ENCODE measurements at regions not wholly inside any gene's neighbourhood (a gene's known extent, or its start where the extent isn't known, plus 50 kb on each side); places are given as distances from the start of the nearest gene placed in this dataset.

DNA sequence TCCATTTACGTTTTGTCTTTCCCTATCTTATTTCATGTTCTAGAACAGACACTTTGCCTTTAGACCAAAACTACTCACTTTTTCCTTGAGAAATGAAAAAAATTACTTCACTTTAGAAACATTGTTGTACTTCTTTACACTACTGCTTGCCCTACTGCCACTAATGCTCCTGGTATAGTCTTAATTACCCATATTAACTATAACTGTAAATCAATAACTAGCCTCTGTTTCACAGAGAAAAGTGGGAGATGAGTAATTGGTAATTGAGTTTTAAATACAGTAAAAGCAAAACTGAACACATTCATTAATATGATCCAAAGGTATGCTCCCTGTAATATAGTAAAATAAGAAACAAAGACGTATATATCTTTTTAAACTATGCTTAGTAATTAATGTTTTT is 111.1 kb upstream of the JADE1 start:
- no peak for DNase-seq
- H3K4me1 ChIP-seq (ENCODE audit: control insufficient read depth in 2 of 3, insufficient read depth in 2 of 3, low read depth in 1 of 3, low read length in 3 of 3), result peaks cover 0 to 3% (median 0%) of the 10 kb centered on the region in 3 donors
- H3K9me3 ChIP-seq (ENCODE audit: control insufficient read depth in 2 of 3, insufficient read depth in 1 of 3, low read length in 3 of 3), result no peaks in the 10 kb centered on the region
- H3K36me3 ChIP-seq (ENCODE audit: control insufficient read depth in 2 of 3, insufficient read depth in 3 of 3, low read length in 3 of 3), result no peaks in the 10 kb centered on the region
- H3K27me3 ChIP-seq (ENCODE audit: control insufficient read depth, insufficient read depth, low read length), result no peaks in the 10 kb centered on the region
- TF ChIP-seq, protein P1, sequence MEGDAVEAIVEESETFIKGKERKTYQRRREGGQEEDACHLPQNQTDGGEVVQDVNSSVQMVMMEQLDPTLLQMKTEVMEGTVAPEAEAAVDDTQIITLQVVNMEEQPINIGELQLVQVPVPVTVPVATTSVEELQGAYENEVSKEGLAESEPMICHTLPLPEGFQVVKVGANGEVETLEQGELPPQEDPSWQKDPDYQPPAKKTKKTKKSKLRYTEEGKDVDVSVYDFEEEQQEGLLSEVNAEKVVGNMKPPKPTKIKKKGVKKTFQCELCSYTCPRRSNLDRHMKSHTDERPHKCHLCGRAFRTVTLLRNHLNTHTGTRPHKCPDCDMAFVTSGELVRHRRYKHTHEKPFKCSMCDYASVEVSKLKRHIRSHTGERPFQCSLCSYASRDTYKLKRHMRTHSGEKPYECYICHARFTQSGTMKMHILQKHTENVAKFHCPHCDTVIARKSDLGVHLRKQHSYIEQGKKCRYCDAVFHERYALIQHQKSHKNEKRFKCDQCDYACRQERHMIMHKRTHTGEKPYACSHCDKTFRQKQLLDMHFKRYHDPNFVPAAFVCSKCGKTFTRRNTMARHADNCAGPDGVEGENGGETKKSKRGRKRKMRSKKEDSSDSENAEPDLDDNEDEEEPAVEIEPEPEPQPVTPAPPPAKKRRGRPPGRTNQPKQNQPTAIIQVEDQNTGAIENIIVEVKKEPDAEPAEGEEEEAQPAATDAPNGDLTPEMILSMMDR (IDR thresholded peaks at IDR 0.05; ENCODE audit: borderline replicate concordance, extremely low read depth, insufficient read depth), result no peak
- no peak overlapping the region for H3K4me3 ChIP-seq (ENCODE audit: low read length in 3 of 3)
- intact Hi-C loops (cut with DNase I), result no loop called here
- no peak for FAIRE-seq
- H3K27ac ChIP-seq (ENCODE audit: low read depth in 2 of 2, low read length in 2 of 2), result no peak overlapping the region
- no peak overlapping the region for H3K9ac ChIP-seq (ENCODE audit: low read length in 3 of 3)

- DNase-seq (no peak), FAIRE-seq (no peak)
- no peaks in the 10 kb centered on the region for H3K27me3 ChIP-seq (ENCODE audit: control insufficient read depth, insufficient read depth, low read length)
- H3K9ac ChIP-seq (ENCODE audit: low read length in 3 of 3), result no peak overlapping the region
- H3K27ac ChIP-seq (ENCODE audit: low read depth in 2 of 2, low read length in 2 of 2), result no peak overlapping the region
- TF ChIP-seq, protein P1 (IDR thresholded peaks at IDR 0.05; ENCODE audit: borderline replicate concordance, extremely low read depth, insufficient read depth), result no peak
- H3K4me1 ChIP-seq (ENCODE audit: control insufficient read depth in 2 of 3, insufficient read depth in 2 of 3, low read depth in 1 of 3, low read length in 3 of 3), result peaks cover 0 to 3% (median 0%) of the 10 kb centered on the region in 3 donors
- intact Hi-C loops (cut with DNase I), result no loop called here
- no peaks in the 10 kb centered on the region for H3K36me3 ChIP-seq (ENCODE audit: control insufficient read depth in 2 of 3, insufficient read depth in 3 of 3, low read length in 3 of 3)
- no peak overlapping the region for H3K4me3 ChIP-seq (ENCODE audit: low read length in 3 of 3)
- H3K9me3 ChIP-seq (ENCODE audit: control insufficient read depth in 2 of 3, insufficient read depth in 1 of 3, low read length in 3 of 3), result no peaks in the 10 kb centered on the region
These were observed 112.2 kb upstream of the JADE1 start for GRCh38 chr4:128697323-128697722.

DNA sequence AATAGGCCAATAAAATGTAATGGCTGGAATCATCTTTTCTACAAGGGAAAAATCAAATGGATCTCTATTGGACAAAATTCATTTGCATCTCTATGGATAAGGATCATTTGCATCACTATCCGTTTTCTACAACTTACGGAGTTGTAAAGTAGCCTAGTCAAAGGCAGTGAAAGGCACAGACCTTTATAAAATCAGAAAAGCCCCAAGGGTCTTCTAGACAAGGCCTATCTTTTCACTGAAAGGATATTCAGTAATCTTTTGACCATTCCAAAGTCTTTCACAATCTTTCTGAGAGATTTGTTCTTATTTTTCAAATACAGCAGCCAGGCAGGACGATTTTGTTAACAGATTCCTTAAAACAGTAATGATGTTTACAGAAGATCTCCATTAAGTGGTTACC is 119.5 kb upstream of the JADE1 start:
- intact Hi-C loops (cut with DNase I), result no loop called here
- FAIRE-seq (no peak), DNase-seq (no peak)
- no peaks in the 10 kb centered on the region for H3K4me1 ChIP-seq (ENCODE audit: control insufficient read depth in 2 of 3, insufficient read depth in 2 of 3, low read depth in 1 of 3, low read length in 3 of 3)
- TF ChIP-seq, protein P1 (IDR thresholded peaks at IDR 0.05; ENCODE audit: borderline replicate concordance, extremely low read depth, insufficient read depth), result no peak
- H3K27me3 ChIP-seq (ENCODE audit: control insufficient read depth, insufficient read depth, low read length), result no peaks in the 10 kb centered on the region
- no peaks in the 10 kb centered on the region for H3K36me3 ChIP-seq (ENCODE audit: control insufficient read depth in 2 of 3, insufficient read depth in 3 of 3, low read length in 3 of 3)
- H3K9me3 ChIP-seq (ENCODE audit: control insufficient read depth in 2 of 3, insufficient read depth in 1 of 3, low read length in 3 of 3), result no peaks in the 10 kb centered on the region
- no peak overlapping the region for H3K27ac ChIP-seq (ENCODE audit: low read depth in 2 of 2, low read length in 2 of 2)
- H3K9ac ChIP-seq (ENCODE audit: low read length in 3 of 3), result no peak overlapping the region
- H3K4me3 ChIP-seq (ENCODE audit: low read length in 3 of 3), result no peak overlapping the region

GRCh38 chr4:128688846-128689437 is 120.6 kb upstream of the JADE1 start:
- no peaks in the 10 kb centered on the region for H3K4me1 ChIP-seq (ENCODE audit: control insufficient read depth in 2 of 3, insufficient read depth in 2 of 3, low read depth in 1 of 3, low read length in 3 of 3)
- no peaks in the 10 kb centered on the region for H3K9me3 ChIP-seq (ENCODE audit: control insufficient read depth in 2 of 3, insufficient read depth in 1 of 3, low read length in 3 of 3)
- TF ChIP-seq, protein P1 (IDR thresholded peaks at IDR 0.05; ENCODE audit: borderline replicate concordance, extremely low read depth, insufficient read depth), result no peak
- FAIRE-seq (no peak), DNase-seq (no peak)
- H3K27me3 ChIP-seq (ENCODE audit: control insufficient read depth, insufficient read depth, low read length), result no peaks in the 10 kb centered on the region
- H3K36me3 ChIP-seq (ENCODE audit: control insufficient read depth in 2 of 3, insufficient read depth in 3 of 3, low read length in 3 of 3), result no peaks in the 10 kb centered on the region
- intact Hi-C loops (cut with DNase I), result no loop called here
- H3K9ac ChIP-seq (ENCODE audit: low read length in 3 of 3), result no peak overlapping the region
- H3K4me3 ChIP-seq (ENCODE audit: low read length in 3 of 3), result no peak overlapping the region
- no peak overlapping the region for H3K27ac ChIP-seq (ENCODE audit: low read depth in 2 of 2, low read length in 2 of 2)
